GM12878 (cell line): ENCODE measurements at regions not wholly inside any gene's neighbourhood (a gene's known extent, or its start where the extent isn't known, plus 50 kb on each side); places are given as distances from the start of the nearest gene placed in this dataset.

Source experiments
- CREM ChIP-seq: IDR thresholded peaks from 2 replicates; pipeline ENCODE4 v1.6.1; 2014; ENCODE audit warnings: antibody characterized with exemption, low read depth
- EGR1 ChIP-seq, 2 experiments: IDR thresholded peaks; 1 replicate in 1 of 2; 2 replicates in 1 of 2; pipeline ENCODE4 v1.6.1; 2011 to 2012; ENCODE audit warnings: low read depth in 2 of 2, low read length in 2 of 2, borderline replicate concordance in 1 of 2, mild to moderate bottlenecking in 1 of 2, moderate library complexity in 1 of 2
- PML ChIP-seq: IDR thresholded peaks from 2 replicates; pipeline ENCODE4 v1.6.1; 2012; ENCODE audit warnings: low read length, inconsistent platforms
- TF ChIP-seq, protein P1 (sequence below): fragments of 150-350 bp; IDR thresholded peaks from 2 replicates; pipeline ENCODE4 v1.6.1; 2016; ENCODE audit warnings: low read depth, low read length
- TF ChIP-seq, protein P2 (sequence below): fragments of 450-650 bp; IDR thresholded peaks from 2 replicates; pipeline ENCODE4 v1.6.1; 2017; ENCODE audit warnings: low read depth, mild to moderate bottlenecking, moderate library complexity
- TF ChIP-seq, protein P3 (sequence below): fragments of 450-650 bp; IDR thresholded peaks from 2 replicates; pipeline ENCODE4 v1.6.1; 2017; ENCODE audit warnings: mild to moderate bottlenecking
- TF ChIP-seq, protein P4 (sequence below): IDR thresholded peaks from 2 replicates; pipeline ENCODE4 v1.6.1; 2012; ENCODE audit warnings: low read depth, low read length, improper control_type of control experiment

DNA sequence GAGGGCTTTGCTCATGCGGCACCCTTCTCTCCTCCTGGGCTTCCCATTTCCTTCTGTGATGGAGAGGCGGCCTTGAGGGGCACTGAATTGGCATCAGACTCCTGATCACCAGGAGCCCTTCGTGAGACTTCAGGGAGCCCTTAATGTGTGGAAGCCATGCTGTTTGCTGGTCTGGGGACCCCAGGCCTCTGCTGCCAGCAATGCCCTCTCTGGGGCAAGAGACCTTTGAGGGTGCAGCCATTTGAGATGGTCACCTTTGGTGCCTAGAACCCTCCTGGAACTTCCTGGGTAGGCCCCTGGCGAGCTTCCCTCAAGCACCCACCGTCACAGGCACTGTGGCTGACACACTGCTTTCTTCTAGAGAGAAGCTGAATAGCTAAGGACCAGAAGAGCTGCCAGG is 338.7 kb upstream of the IRX4 start (continued):
- TF ChIP-seq EGR1 (IDR thresholded peaks at IDR 0.05; ENCODE audit: borderline replicate concordance in 1 of 2, low read depth in 2 of 2, low read length in 2 of 2) (no peak), CREM (no peak), PML (no peak)
- TF ChIP-seq, protein P1, sequence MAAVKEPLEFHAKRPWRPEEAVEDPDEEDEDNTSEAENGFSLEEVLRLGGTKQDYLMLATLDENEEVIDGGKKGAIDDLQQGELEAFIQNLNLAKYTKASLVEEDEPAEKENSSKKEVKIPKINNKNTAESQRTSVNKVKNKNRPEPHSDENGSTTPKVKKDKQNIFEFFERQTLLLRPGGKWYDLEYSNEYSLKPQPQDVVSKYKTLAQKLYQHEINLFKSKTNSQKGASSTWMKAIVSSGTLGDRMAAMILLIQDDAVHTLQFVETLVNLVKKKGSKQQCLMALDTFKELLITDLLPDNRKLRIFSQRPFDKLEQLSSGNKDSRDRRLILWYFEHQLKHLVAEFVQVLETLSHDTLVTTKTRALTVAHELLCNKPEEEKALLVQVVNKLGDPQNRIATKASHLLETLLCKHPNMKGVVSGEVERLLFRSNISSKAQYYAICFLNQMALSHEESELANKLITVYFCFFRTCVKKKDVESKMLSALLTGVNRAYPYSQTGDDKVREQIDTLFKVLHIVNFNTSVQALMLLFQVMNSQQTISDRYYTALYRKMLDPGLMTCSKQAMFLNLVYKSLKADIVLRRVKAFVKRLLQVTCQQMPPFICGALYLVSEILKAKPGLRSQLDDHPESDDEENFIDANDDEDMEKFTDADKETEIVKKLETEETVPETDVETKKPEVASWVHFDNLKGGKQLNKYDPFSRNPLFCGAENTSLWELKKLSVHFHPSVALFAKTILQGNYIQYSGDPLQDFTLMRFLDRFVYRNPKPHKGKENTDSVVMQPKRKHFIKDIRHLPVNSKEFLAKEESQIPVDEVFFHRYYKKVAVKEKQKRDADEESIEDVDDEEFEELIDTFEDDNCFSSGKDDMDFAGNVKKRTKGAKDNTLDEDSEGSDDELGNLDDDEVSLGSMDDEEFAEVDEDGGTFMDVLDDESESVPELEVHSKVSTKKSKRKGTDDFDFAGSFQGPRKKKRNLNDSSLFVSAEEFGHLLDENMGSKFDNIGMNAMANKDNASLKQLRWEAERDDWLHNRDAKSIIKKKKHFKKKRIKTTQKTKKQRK: no peak
- TF ChIP-seq, protein P2, sequence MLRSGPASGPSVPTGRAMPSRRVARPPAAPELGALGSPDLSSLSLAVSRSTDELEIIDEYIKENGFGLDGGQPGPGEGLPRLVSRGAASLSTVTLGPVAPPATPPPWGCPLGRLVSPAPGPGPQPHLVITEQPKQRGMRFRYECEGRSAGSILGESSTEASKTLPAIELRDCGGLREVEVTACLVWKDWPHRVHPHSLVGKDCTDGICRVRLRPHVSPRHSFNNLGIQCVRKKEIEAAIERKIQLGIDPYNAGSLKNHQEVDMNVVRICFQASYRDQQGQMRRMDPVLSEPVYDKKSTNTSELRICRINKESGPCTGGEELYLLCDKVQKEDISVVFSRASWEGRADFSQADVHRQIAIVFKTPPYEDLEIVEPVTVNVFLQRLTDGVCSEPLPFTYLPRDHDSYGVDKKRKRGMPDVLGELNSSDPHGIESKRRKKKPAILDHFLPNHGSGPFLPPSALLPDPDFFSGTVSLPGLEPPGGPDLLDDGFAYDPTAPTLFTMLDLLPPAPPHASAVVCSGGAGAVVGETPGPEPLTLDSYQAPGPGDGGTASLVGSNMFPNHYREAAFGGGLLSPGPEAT: no peak
- TF ChIP-seq, protein P3, sequence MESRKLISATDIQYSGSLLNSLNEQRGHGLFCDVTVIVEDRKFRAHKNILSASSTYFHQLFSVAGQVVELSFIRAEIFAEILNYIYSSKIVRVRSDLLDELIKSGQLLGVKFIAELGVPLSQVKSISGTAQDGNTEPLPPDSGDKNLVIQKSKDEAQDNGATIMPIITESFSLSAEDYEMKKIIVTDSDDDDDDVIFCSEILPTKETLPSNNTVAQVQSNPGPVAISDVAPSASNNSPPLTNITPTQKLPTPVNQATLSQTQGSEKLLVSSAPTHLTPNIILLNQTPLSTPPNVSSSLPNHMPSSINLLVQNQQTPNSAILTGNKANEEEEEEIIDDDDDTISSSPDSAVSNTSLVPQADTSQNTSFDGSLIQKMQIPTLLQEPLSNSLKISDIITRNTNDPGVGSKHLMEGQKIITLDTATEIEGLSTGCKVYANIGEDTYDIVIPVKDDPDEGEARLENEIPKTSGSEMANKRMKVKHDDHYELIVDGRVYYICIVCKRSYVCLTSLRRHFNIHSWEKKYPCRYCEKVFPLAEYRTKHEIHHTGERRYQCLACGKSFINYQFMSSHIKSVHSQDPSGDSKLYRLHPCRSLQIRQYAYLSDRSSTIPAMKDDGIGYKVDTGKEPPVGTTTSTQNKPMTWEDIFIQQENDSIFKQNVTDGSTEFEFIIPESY: no peak
- TF ChIP-seq, protein P4, sequence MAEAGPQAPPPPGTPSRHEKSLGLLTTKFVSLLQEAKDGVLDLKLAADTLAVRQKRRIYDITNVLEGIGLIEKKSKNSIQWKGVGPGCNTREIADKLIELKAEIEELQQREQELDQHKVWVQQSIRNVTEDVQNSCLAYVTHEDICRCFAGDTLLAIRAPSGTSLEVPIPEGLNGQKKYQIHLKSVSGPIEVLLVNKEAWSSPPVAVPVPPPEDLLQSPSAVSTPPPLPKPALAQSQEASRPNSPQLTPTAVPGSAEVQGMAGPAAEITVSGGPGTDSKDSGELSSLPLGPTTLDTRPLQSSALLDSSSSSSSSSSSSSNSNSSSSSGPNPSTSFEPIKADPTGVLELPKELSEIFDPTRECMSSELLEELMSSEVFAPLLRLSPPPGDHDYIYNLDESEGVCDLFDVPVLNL: no peak
